ENCODE measurements at regions not wholly inside any gene's neighbourhood (a gene's known extent, or its start where the extent isn't known, plus 50 kb on each side); places are given as distances from the start of the nearest gene placed in this dataset.

GRCh38 chr7:24152356-24152755, 131.6 kb upstream of the NPY start:
- no peak for TF ChIP-seq CTCF (conservative IDR thresholded peaks at IDR 0.05; ENCODE audit: low read depth, low read length)
- no peak for TF ChIP-seq POLR2A (IDR thresholded peaks at IDR 0.05; ENCODE audit: low read depth, low read length)
- TF ChIP-seq NFE2L2 (IDR thresholded peaks at IDR 0.05; ENCODE audit: low read depth, low read length), result no peak
- no peak for TF ChIP-seq MAZ (IDR thresholded peaks at IDR 0.05; ENCODE audit: borderline replicate concordance, low read depth, low read length)
- TF ChIP-seq USF2 (IDR thresholded peaks at IDR 0.05; ENCODE audit: low read depth, low read length), result no peak
- TF ChIP-seq RAD21 (IDR thresholded peaks at IDR 0.05; ENCODE audit: low read length), result no peak
- TF ChIP-seq SMC3 (IDR thresholded peaks at IDR 0.05; ENCODE audit: low read depth, low read length), result no peak
- no peak for TF ChIP-seq RFX5 (IDR thresholded peaks at IDR 0.05; ENCODE audit: low read depth, low read length)
- no peak for TF ChIP-seq MXI1 (IDR thresholded peaks at IDR 0.05; ENCODE audit: borderline replicate concordance, low read depth, low read length)
- no peak for TF ChIP-seq CEBPB (IDR thresholded peaks at IDR 0.05; ENCODE audit: low read depth, low read length)
- no peak for TF ChIP-seq MAFK (IDR thresholded peaks at IDR 0.05; ENCODE audit: low read depth, low read length)
- TF ChIP-seq ELK1 (IDR thresholded peaks at IDR 0.05; ENCODE audit: borderline replicate concordance, low read depth, low read length), result no peak

Data from IMR-90 (cell line).